HCT116 (cell line): ENCODE measurements at regions not wholly inside any gene's neighbourhood (a gene's known extent, or its start where the extent isn't known, plus 50 kb on each side); places are given as distances from the start of the nearest gene placed in this dataset.

Experiments
- EZH2 ChIP-seq: fragments of 200-600 bp; sonication (generic); IDR thresholded peaks from 2 replicates; pipeline ENCODE4 v1.6.1; 2017; ENCODE audit warnings: antibody characterized with exemption, mixed run types
- JUND ChIP-seq: IDR thresholded peaks from 2 replicates; pipeline ENCODE4 v1.6.1; 2012
- POLR2A ChIP-seq: IDR thresholded peaks from 2 replicates; pipeline ENCODE4 v1.7.0; 2011; ENCODE audit warnings: borderline replicate concordance; ENCODE audit not compliant: insufficient read depth, insufficient read length; ENCODE audit errors: extremely low read depth
- POLR2AphosphoS5 ChIP-seq: IDR thresholded peaks from 2 replicates; pipeline ENCODE4 v1.6.1; 2011; ENCODE audit warnings: mild to moderate bottlenecking, low read depth, low read length, moderate library complexity
- RAD21 ChIP-seq: IDR thresholded peaks from 2 replicates; pipeline ENCODE4 v1.6.1; 2012; ENCODE audit warnings: low read depth, mild to moderate bottlenecking
- SIN3A ChIP-seq: IDR thresholded peaks from 2 replicates; pipeline ENCODE4 v1.6.1; 2012; ENCODE audit warnings: low read depth
- SP1 ChIP-seq: IDR thresholded peaks from 2 replicates; pipeline ENCODE4 v1.6.1; 2012; ENCODE audit warnings: low read depth
- SRF ChIP-seq: IDR thresholded peaks from 2 replicates; pipeline ENCODE4 v1.6.1; 2012; ENCODE audit warnings: low read depth
- YY1 ChIP-seq: IDR thresholded peaks from 2 replicates; pipeline ENCODE4 v1.6.1; 2011; ENCODE audit warnings: low read length, low read depth, moderate library complexity, mild to moderate bottlenecking; ENCODE audit not compliant: insufficient replicate concordance; ENCODE audit errors: extremely low read depth
- ZFX ChIP-seq: fragments of 450-650 bp; IDR thresholded peaks from 2 replicates; pipeline ENCODE4 v1.6.1; 2017
- TF ChIP-seq, protein P1 (sequence below), 3 experiments: fragments of 200-600 bp in 1 of 3; sonication (generic) in 1 of 3; IDR thresholded peaks in 2 of 3; conservative IDR thresholded peaks in 1 of 3; 2 replicates each; pipeline ENCODE4 v1.5.1; 2012 to 2017; ENCODE audit warnings: low read depth in 2 of 3, low read length in 2 of 3, antibody characterized with exemption in 1 of 3, borderline replicate concordance in 1 of 3, control low read depth in 1 of 3, mild to moderate bottlenecking in 1 of 3, mixed read lengths in 1 of 3, mixed run types in 1 of 3, moderate library complexity in 1 of 3; ENCODE audit not compliant: insufficient read depth in 1 of 3
- TF ChIP-seq, protein P2 (sequence below): IDR thresholded peaks from 2 replicates; pipeline ENCODE4 v1.6.1; 2012; ENCODE audit warnings: low read depth
- TF ChIP-seq, protein P3 (sequence below): IDR thresholded peaks from 2 replicates; pipeline ENCODE4 v1.6.1; 2012

DNA sequence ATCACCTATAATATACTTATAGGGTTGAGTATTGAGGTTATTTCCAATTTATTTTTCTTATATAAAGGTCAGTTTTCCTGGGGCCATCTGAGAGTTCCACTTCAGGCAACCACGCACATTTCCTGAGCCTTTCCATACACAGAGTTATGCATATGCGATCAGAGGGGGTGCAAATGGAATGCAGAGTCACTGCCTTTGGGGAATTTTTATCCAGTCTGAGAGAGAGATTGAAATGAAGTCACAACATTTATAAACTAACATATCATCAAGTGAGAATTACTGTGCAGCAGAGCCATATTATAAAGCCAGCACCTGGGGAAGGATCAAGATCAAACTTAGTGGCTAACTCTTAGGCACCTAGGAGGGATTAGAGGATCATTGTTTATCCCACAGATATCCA is 299.9 kb upstream of the PLXNA2 start:
- TF ChIP-seq POLR2AphosphoS5, result no peak
- TF ChIP-seq, protein P1, sequence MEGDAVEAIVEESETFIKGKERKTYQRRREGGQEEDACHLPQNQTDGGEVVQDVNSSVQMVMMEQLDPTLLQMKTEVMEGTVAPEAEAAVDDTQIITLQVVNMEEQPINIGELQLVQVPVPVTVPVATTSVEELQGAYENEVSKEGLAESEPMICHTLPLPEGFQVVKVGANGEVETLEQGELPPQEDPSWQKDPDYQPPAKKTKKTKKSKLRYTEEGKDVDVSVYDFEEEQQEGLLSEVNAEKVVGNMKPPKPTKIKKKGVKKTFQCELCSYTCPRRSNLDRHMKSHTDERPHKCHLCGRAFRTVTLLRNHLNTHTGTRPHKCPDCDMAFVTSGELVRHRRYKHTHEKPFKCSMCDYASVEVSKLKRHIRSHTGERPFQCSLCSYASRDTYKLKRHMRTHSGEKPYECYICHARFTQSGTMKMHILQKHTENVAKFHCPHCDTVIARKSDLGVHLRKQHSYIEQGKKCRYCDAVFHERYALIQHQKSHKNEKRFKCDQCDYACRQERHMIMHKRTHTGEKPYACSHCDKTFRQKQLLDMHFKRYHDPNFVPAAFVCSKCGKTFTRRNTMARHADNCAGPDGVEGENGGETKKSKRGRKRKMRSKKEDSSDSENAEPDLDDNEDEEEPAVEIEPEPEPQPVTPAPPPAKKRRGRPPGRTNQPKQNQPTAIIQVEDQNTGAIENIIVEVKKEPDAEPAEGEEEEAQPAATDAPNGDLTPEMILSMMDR (IDR thresholded peaks at IDR 0.05 in 2 of 3, conservative IDR thresholded peaks at IDR 0.05 in 1 of 3; ENCODE audit: borderline replicate concordance in 1 of 3, insufficient read depth in 1 of 3, low read depth in 2 of 3, low read length in 2 of 3), result no peak
- no peak for TF ChIP-seq EZH2
- TF ChIP-seq SRF, result no peak
- no peak for TF ChIP-seq SIN3A
- no peak for TF ChIP-seq SP1
- TF ChIP-seq JUND, result no peak
- no peak for TF ChIP-seq ZFX
- TF ChIP-seq, protein P2, sequence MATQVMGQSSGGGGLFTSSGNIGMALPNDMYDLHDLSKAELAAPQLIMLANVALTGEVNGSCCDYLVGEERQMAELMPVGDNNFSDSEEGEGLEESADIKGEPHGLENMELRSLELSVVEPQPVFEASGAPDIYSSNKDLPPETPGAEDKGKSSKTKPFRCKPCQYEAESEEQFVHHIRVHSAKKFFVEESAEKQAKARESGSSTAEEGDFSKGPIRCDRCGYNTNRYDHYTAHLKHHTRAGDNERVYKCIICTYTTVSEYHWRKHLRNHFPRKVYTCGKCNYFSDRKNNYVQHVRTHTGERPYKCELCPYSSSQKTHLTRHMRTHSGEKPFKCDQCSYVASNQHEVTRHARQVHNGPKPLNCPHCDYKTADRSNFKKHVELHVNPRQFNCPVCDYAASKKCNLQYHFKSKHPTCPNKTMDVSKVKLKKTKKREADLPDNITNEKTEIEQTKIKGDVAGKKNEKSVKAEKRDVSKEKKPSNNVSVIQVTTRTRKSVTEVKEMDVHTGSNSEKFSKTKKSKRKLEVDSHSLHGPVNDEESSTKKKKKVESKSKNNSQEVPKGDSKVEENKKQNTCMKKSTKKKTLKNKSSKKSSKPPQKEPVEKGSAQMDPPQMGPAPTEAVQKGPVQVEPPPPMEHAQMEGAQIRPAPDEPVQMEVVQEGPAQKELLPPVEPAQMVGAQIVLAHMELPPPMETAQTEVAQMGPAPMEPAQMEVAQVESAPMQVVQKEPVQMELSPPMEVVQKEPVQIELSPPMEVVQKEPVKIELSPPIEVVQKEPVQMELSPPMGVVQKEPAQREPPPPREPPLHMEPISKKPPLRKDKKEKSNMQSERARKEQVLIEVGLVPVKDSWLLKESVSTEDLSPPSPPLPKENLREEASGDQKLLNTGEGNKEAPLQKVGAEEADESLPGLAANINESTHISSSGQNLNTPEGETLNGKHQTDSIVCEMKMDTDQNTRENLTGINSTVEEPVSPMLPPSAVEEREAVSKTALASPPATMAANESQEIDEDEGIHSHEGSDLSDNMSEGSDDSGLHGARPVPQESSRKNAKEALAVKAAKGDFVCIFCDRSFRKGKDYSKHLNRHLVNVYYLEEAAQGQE, result no peak
- TF ChIP-seq, protein P3, sequence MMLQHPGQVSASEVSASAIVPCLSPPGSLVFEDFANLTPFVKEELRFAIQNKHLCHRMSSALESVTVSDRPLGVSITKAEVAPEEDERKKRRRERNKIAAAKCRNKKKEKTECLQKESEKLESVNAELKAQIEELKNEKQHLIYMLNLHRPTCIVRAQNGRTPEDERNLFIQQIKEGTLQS, result no peak
- TF ChIP-seq RAD21, result no peak
- no peak for TF ChIP-seq YY1
- no peak for TF ChIP-seq POLR2A
